ENCODE measurements at regions not wholly inside any gene's neighbourhood (a gene's known extent, or its start where the extent isn't known, plus 50 kb on each side); places are given as distances from the start of the nearest gene placed in this dataset.

GRCh38 chr6:110528930-110529325 is 52.5 kb upstream of the SLC22A16 start:
- H3K27ac Mint-ChIP-seq = peak overlapping the region; percentile 93
- peak overlapping the region; percentile 72 for H3K4me3 Mint-ChIP-seq
- no peak for DNase-seq
- H3K4me1 Mint-ChIP-seq (ENCODE audit: low read depth) = peaks cover 73% of the 10 kb centered on the region
- H3K9me3 Mint-ChIP-seq = peaks cover 8% of the 10 kb centered on the region
- TF ChIP-seq CTCF (IDR thresholded peaks at IDR 0.05) = no peak
- no peaks in the 10 kb centered on the region; the same call in none of the 2 replicates for H3K27me3 Mint-ChIP-seq (ENCODE audit: insufficient read depth)
- peaks cover 30% of the 10 kb centered on the region for H3K36me3 Mint-ChIP-seq (ENCODE audit: low read depth)

GRCh38 chr6:110528101-110528929 is 51.9 kb upstream of the SLC22A16 start:
- Mint-ChIP-seq H3K4me3 (peak overlapping the region; percentile 72), H3K9me3 (peaks cover 8% of the 10 kb centered on the region), H3K27ac (peak overlapping the region; percentile 93), H3K4me1 (ENCODE audit: low read depth) (peaks cover 67% of the 10 kb centered on the region), H3K27me3 (ENCODE audit: insufficient read depth) (no peaks in the 10 kb centered on the region; the same call in none of the 2 replicates), H3K36me3 (ENCODE audit: low read depth) (peaks cover 30% of the 10 kb centered on the region)
- DNase-seq = peak; percentile 98
- peak; percentile 97 for TF ChIP-seq CTCF (IDR thresholded peaks at IDR 0.05)

- no peak for DNase-seq
Observed at GRCh38 chr6:110527516-110527915, 51.1 kb upstream of the SLC22A16 start.

GRCh38 chr6:110526726-110527125 is 50.3 kb upstream of the SLC22A16 start:
- Mint-ChIP-seq H3K27ac (peak overlapping the region; percentile 14), H3K27me3 (ENCODE audit: insufficient read depth) (no peaks in the 10 kb centered on the region; the same call in none of the 2 replicates), H3K4me1 (ENCODE audit: low read depth) (peaks cover 51% of the 10 kb centered on the region), H3K9me3 (peaks cover 8% of the 10 kb centered on the region), H3K36me3 (ENCODE audit: low read depth) (peaks cover 25% of the 10 kb centered on the region), H3K4me3 (no peak overlapping the region)
- no peak for TF ChIP-seq CTCF (IDR thresholded peaks at IDR 0.05)
- no peak for DNase-seq

More at GRCh38 chr6:110527516-110527915, 51.1 kb upstream of the SLC22A16 start:
- Mint-ChIP-seq H3K36me3 (ENCODE audit: low read depth) (peaks cover 30% of the 10 kb centered on the region), H3K27ac (peak overlapping the region; percentile 77), H3K27me3 (ENCODE audit: insufficient read depth) (no peaks in the 10 kb centered on the region; the same call in none of the 2 replicates), H3K4me3 (no peak overlapping the region; the same call in 1 of the 2 replicates), H3K4me1 (ENCODE audit: low read depth) (peaks cover 59% of the 10 kb centered on the region), H3K9me3 (peaks cover 8% of the 10 kb centered on the region)
- no peak for TF ChIP-seq CTCF (IDR thresholded peaks at IDR 0.05)
